ENCODE measurements at regions not wholly inside any gene's neighbourhood (a gene's known extent, or its start where the extent isn't known, plus 50 kb on each side); places are given as distances from the start of the nearest gene placed in this dataset.

- no peaks in the 10 kb centered on the region for H3K79me2 ChIP-seq (ENCODE audit: insufficient read depth, low read length)
- H3K4me3 ChIP-seq (ENCODE audit: low read depth, low read length, poor library complexity, severe bottlenecking): no peak overlapping the region
- TF ChIP-seq CTCF (IDR thresholded peaks at IDR 0.05; ENCODE audit: low read length) (no peak), EZH2 (IDR thresholded peaks at IDR 0.05; ENCODE audit: borderline replicate concordance, low read length) (no peak)
- H3K27me3 ChIP-seq (ENCODE audit: insufficient read depth, low read length): no peaks in the 10 kb centered on the region
- no peak overlapping the region for H3K4me2 ChIP-seq (ENCODE audit: low read length)
- no peaks in the 10 kb centered on the region for H3K36me3 ChIP-seq (ENCODE audit: insufficient read depth, low read length)
- no peaks in the 10 kb centered on the region for H4K20me1 ChIP-seq (ENCODE audit: insufficient read depth, low read length)
- no peak overlapping the region for H3K27ac ChIP-seq (ENCODE audit: low read depth, low read length, poor library complexity, severe bottlenecking)
- no peaks in the 10 kb centered on the region for H3K9me3 ChIP-seq (ENCODE audit: low read length)
- no peaks in the 10 kb centered on the region for H3K9me2 ChIP-seq (ENCODE audit: low read depth, low read length)
- no peak overlapping the region for H3K9ac ChIP-seq (ENCODE audit: low read length)
- H3K4me1 ChIP-seq (ENCODE audit: insufficient read depth, low read length, severe bottlenecking): no peaks in the 10 kb centered on the region
- no peaks in the 10 kb centered on the region for H3F3A ChIP-seq (ENCODE audit: insufficient read depth, low read length)
- no peak overlapping the region for H2AFZ ChIP-seq (ENCODE audit: low read length)
These were observed 471.9 kb upstream of the DAB2 start for GRCh38 chr5:39896706-39897105.

GRCh38 chr5:39896104-39896503, 471.3 kb upstream of the DAB2 start:
- no peaks in the 10 kb centered on the region for H3K9me2 ChIP-seq (ENCODE audit: low read depth, low read length)
- no peaks in the 10 kb centered on the region for H3K79me2 ChIP-seq (ENCODE audit: insufficient read depth, low read length)
- H3K4me3 ChIP-seq (ENCODE audit: low read depth, low read length, poor library complexity, severe bottlenecking): no peak overlapping the region
- no peak overlapping the region for H3K4me2 ChIP-seq (ENCODE audit: low read length)
- TF ChIP-seq CTCF (IDR thresholded peaks at IDR 0.05; ENCODE audit: low read length) (no peak), EZH2 (IDR thresholded peaks at IDR 0.05; ENCODE audit: borderline replicate concordance, low read length) (no peak)
- no peaks in the 10 kb centered on the region for H3K36me3 ChIP-seq (ENCODE audit: insufficient read depth, low read length)
- H3K27me3 ChIP-seq (ENCODE audit: insufficient read depth, low read length): no peaks in the 10 kb centered on the region
- H3K27ac ChIP-seq (ENCODE audit: low read depth, low read length, poor library complexity, severe bottlenecking): no peak overlapping the region
- H2AFZ ChIP-seq (ENCODE audit: low read length): no peak overlapping the region
- H3K9me3 ChIP-seq (ENCODE audit: low read length): no peaks in the 10 kb centered on the region
- H3F3A ChIP-seq (ENCODE audit: insufficient read depth, low read length): no peaks in the 10 kb centered on the region
- H3K4me1 ChIP-seq (ENCODE audit: insufficient read depth, low read length, severe bottlenecking): no peaks in the 10 kb centered on the region
- no peaks in the 10 kb centered on the region for H4K20me1 ChIP-seq (ENCODE audit: insufficient read depth, low read length)
- no peak overlapping the region for H3K9ac ChIP-seq (ENCODE audit: low read length)

GRCh38 chr5:39892708-39893107, 467.9 kb upstream of the DAB2 start:
- Histone ChIP-seq H4K20me1 (ENCODE audit: insufficient read depth, low read length) (no peaks in the 10 kb centered on the region), H2AFZ (ENCODE audit: low read length) (no peak overlapping the region), H3K27me3 (ENCODE audit: insufficient read depth, low read length) (no peaks in the 10 kb centered on the region), H3K9me2 (ENCODE audit: low read depth, low read length) (no peaks in the 10 kb centered on the region), H3K4me3 (ENCODE audit: low read depth, low read length, poor library complexity, severe bottlenecking) (no peak overlapping the region), H3F3A (ENCODE audit: insufficient read depth, low read length) (no peaks in the 10 kb centered on the region), H3K9me3 (ENCODE audit: low read length) (no peaks in the 10 kb centered on the region), H3K27ac (ENCODE audit: low read depth, low read length, poor library complexity, severe bottlenecking) (no peak overlapping the region), H3K9ac (ENCODE audit: low read length) (no peak overlapping the region), H3K4me1 (ENCODE audit: insufficient read depth, low read length, severe bottlenecking) (no peaks in the 10 kb centered on the region), H3K4me2 (ENCODE audit: low read length) (no peak overlapping the region), H3K79me2 (ENCODE audit: insufficient read depth, low read length) (no peaks in the 10 kb centered on the region), H3K36me3 (ENCODE audit: insufficient read depth, low read length) (no peaks in the 10 kb centered on the region)
- no peak for TF ChIP-seq CTCF (IDR thresholded peaks at IDR 0.05; ENCODE audit: low read length)
- TF ChIP-seq EZH2 (IDR thresholded peaks at IDR 0.05; ENCODE audit: borderline replicate concordance, low read length): no peak
